Panc1 (cell line): ENCODE measurements at regions not wholly inside any gene's neighbourhood (a gene's known extent, or its start where the extent isn't known, plus 50 kb on each side); places are given as distances from the start of the nearest gene placed in this dataset.

Experiments
- ATAC-seq: fragments of 200-7000 bp; cut with Tn5 transposase; 2 replicates; pipeline ENCODE4 v1.9.1; 2020; ENCODE audit warnings: mild to moderate bottlenecking, moderate library complexity
- BruUV-seq: library from RNA; stranded (reverse); fragments of 400-500 nt; replicated peaks from 2 replicates; lab custom pipeline; 2021; lab: Mats Ljungman, UMichigan
- CTCF ChIA-PET: fragments of 300-600 bp; sonication (Branson Sonifier 250); formaldehyde crosslinking; loops from one replicate; lab custom pipeline; 2022; ENCODE audit warnings: antibody characterized with exemption; lab: Charles Lee
- POLR2A ChIA-PET: fragments of 300-600 bp; sonication (Branson Sonifier 250); formaldehyde crosslinking; loops from one replicate; lab custom pipeline; 2022; ENCODE audit warnings: antibody characterized with exemption; lab: Charles Lee
- DNase-seq: peaks from one replicate; pipeline ENCODE4 v3.0.0-alpha.2; 2010; ENCODE audit warnings: low read depth, low spot score
- H3K27ac ChIP-seq: 2 replicates; pipeline ENCODE4 v1.5.1; 2011; ENCODE audit warnings: mild to moderate bottlenecking, low read length, inconsistent platforms
- H3K27me3 ChIP-seq: fragments of 200-500 bp; sonication (Bioruptor generic); 2 replicates; pipeline ENCODE4 v1.6.0; 2014; ENCODE audit warnings: low read length, inconsistent platforms; ENCODE audit not compliant: control insufficient read depth, insufficient read depth
- H3K36me3 ChIP-seq: fragments of 200-500 bp; sonication (Bioruptor generic); 2 replicates; pipeline ENCODE4 v1.5.1; 2014; ENCODE audit warnings: inconsistent platforms, mild to moderate bottlenecking, low read length, moderate library complexity; ENCODE audit not compliant: control insufficient read depth, insufficient read depth
- H3K4me1 ChIP-seq: 2 replicates; pipeline ENCODE4 v1.5.1; 2011; ENCODE audit warnings: inconsistent platforms, mild to moderate bottlenecking, low read length, moderate library complexity; ENCODE audit not compliant: control insufficient read depth, insufficient read depth
- H3K4me3 ChIP-seq, 2 experiments: 2 replicates each; pipeline ENCODE4 v1.5.1; 2011 to 2012; ENCODE audit warnings: low read depth in 2 of 2, low read length in 2 of 2, mild to moderate bottlenecking in 2 of 2, inconsistent platforms in 1 of 2, moderate library complexity in 1 of 2
- H3K9me3 ChIP-seq: fragments of 200-500 bp; sonication (Bioruptor generic); 2 replicates; pipeline ENCODE4 v1.5.1; 2014; ENCODE audit warnings: low read depth, mild to moderate bottlenecking, inconsistent platforms, low read length, moderate library complexity; ENCODE audit not compliant: control insufficient read depth, insufficient read depth
- CTCF ChIP-seq: fragments of 450-650 bp; IDR thresholded peaks from 2 replicates; pipeline ENCODE4 v1.5.1; 2017; ENCODE audit warnings: mild to moderate bottlenecking
- POLR2AphosphoS5 ChIP-seq: IDR thresholded peaks from 2 replicates; pipeline ENCODE4 v1.6.1; 2012; ENCODE audit warnings: mild to moderate bottlenecking, low read depth, low read length, moderate library complexity
- REST ChIP-seq, 2 experiments: IDR thresholded peaks; 2 replicates each; pipeline ENCODE4 v1.6.1; 2011 to 2012; ENCODE audit warnings: low read depth in 2 of 2, control low read depth in 1 of 2, low read length in 1 of 2, mild to moderate bottlenecking in 1 of 2, moderate library complexity in 1 of 2; ENCODE audit not compliant: insufficient read depth in 1 of 2
- SIN3A ChIP-seq: IDR thresholded peaks from 2 replicates; pipeline ENCODE4 v1.6.1; 2012; ENCODE audit warnings: low read depth, mild to moderate bottlenecking, low read length, moderate library complexity, borderline replicate concordance; ENCODE audit not compliant: insufficient read depth
- TCF7L2 ChIP-seq: IDR thresholded peaks from 2 replicates; pipeline ENCODE4 v1.6.1; 2011; ENCODE audit warnings: mild to moderate bottlenecking, low read depth, low read length, inconsistent platforms
- in situ Hi-C: cut with HindIII; loops from 2 replicates; pipeline ENCODE4 v1.10.0; 2016; ENCODE audit warnings: low sequenced_read_pairs, low pct_unique_long_range_greater_than_20kb
- intact Hi-C: fragments of 100-400 bp; cut with micrococcal nuclease; formaldehyde crosslinking; loops from one replicate; pipeline ENCODE4 v1.10.0; 2022; ENCODE audit not compliant: unreplicated experiment

GRCh38 chr2:18501729-18502128 lies 58.7 kb downstream of the RDH14 start:
- no peak overlapping the region for H3K4me3 ChIP-seq
- intact Hi-C loops (no loop called here), in situ Hi-C loops (no loop called here)
- no TSS peak for BruUV-seq
- H3K9me3 ChIP-seq = no peaks in the 10 kb centered on the region
- DNase-seq (no peak), ATAC-seq (no peak)
- H3K27me3 ChIP-seq = no peaks in the 10 kb centered on the region
- CTCF ChIA-PET = no interaction called here
- no peaks in the 10 kb centered on the region for H3K4me1 ChIP-seq
- POLR2A ChIA-PET = no interaction called here
- H3K27ac ChIP-seq = no peak overlapping the region
- no peaks in the 10 kb centered on the region for H3K36me3 ChIP-seq
- no peak for TF ChIP-seq REST (IDR thresholded peaks at IDR 0.05; ENCODE audit: insufficient read depth in 1 of 2, low read depth in 2 of 2, low read length in 1 of 2)
- no peak for TF ChIP-seq CTCF
- no peak for TF ChIP-seq SIN3A
- no peak for TF ChIP-seq TCF7L2
- TF ChIP-seq POLR2AphosphoS5 = no peak

- no peak for TF ChIP-seq CTCF
- no peak for TF ChIP-seq SIN3A
- TF ChIP-seq POLR2AphosphoS5 = no peak
- TF ChIP-seq REST (IDR thresholded peaks at IDR 0.05; ENCODE audit: insufficient read depth in 1 of 2, low read depth in 2 of 2, low read length in 1 of 2) = no peak
- TF ChIP-seq TCF7L2 = no peak
- CTCF ChIA-PET = no interaction called here
- H3K9me3 ChIP-seq = no peaks in the 10 kb centered on the region
- H3K4me3 ChIP-seq = no peak overlapping the region
- BruUV-seq = no TSS peak
- no peak overlapping the region for H3K27ac ChIP-seq
- POLR2A ChIA-PET = interaction anchor here (0.6 kb wide), 1 partner anchor 173 kb away, joined by 30 read pairs; no protein-coding TSS in a partner anchor
- no peaks in the 10 kb centered on the region for H3K36me3 ChIP-seq
- H3K4me1 ChIP-seq = no peaks in the 10 kb centered on the region
- ATAC-seq (no peak), DNase-seq (no peak)
- intact Hi-C loops (no loop called here), in situ Hi-C loops (no loop called here)
- H3K27me3 ChIP-seq = no peaks in the 10 kb centered on the region
Observed at GRCh38 chr2:18501156-18501555, 59.3 kb downstream of the RDH14 start.
